Activated T-helper 17 cell treated with anti-CD3 and anti-CD28 coated beads, Interleukin-2, amount 50 U/mL, for 72 hours (primary cell): ENCODE measurements at regions not wholly inside any gene's neighbourhood (a gene's known extent, or its start where the extent isn't known, plus 50 kb on each side); places are given as distances from the start of the nearest gene placed in this dataset.

ENCODE experiments used
- ATAC-seq: fragments of 150-1000 bp; cut with Tn5 transposase; replicated peaks from 2 replicates; pipeline ENCODE4 v1.10.0; 2021; ENCODE audit warnings: mild to moderate bottlenecking, moderate library complexity
- H3K27ac Mint-ChIP-seq: one replicate; pipeline ENCODE4 v1.8.0; 2022; ENCODE audit warnings: mixed read lengths
- H3K27me3 Mint-ChIP-seq: one replicate; pipeline ENCODE4 v1.8.0; 2022; ENCODE audit warnings: mixed read lengths
- H3K36me3 Mint-ChIP-seq: one replicate; pipeline ENCODE4 v1.8.0; 2022; ENCODE audit warnings: low read depth, mild to moderate bottlenecking, mixed read lengths
- H3K4me1 Mint-ChIP-seq: one replicate; pipeline ENCODE4 v1.8.0; 2022; ENCODE audit warnings: mixed read lengths
- H3K4me3 Mint-ChIP-seq: one replicate; pipeline ENCODE4 v1.8.0; 2022; ENCODE audit warnings: mild to moderate bottlenecking, mixed read lengths
- H3K9me3 Mint-ChIP-seq: one replicate; pipeline ENCODE4 v1.8.0; 2022; ENCODE audit warnings: mixed read lengths

DNA sequence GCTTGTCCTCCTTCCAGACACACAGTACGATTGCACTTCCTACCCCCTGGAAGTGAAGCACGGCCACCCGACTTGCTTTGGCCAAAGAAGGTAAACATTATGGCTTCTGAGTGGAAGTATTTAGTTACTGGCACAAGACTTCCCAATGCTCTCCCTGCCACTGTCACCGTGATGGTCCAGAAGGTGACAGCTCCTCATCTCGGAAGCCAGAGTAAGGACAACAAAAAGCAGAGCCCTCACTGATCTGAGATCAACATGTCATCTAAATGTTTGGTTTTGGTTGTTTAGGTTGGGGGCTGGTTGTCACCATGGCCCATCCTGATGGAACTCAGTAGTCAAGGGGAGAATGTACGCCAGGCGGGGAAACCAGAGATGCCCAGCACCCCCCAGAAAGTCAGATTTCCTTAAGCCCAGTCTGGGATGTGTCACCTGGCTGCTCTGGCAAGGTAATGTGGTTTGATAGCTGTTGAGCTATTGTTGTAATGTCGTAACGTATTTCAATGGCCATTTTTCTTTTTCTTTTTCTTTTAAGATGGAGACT is 170.1 kb upstream of the ZNF536 start:
- Mint-ChIP-seq H3K4me3 (no peak overlapping the region), H3K36me3 (no peaks in the 10 kb centered on the region), H3K27ac (no peak overlapping the region), H3K4me1 (no peaks in the 10 kb centered on the region), H3K9me3 (peaks cover 4% of the 10 kb centered on the region), H3K27me3 (peaks cover 9% of the 10 kb centered on the region)
- no peak for ATAC-seq

DNA sequence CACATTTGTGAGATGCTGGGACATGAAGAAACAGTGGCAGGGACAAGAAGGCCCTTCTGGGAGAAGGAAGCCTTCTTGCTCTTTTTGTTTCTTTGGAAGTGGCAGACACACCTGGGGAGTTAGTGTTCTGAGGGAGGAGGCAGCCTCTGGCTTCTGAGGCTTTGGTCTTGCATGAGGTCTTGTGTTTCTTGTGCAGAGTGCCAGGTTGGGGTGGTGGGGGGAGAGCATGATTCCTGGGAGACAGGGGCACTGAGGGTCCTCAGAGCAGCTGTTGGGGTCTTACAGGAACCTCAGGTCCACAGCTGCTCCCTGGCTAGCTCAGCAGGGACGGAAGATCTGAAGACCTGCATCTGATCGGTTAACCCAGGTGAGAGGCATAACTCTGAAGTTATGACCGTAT is 167.5 kb upstream of the ZNF536 start:
- no peaks in the 10 kb centered on the region for H3K9me3 Mint-ChIP-seq
- H3K4me3 Mint-ChIP-seq, result no peak overlapping the region
- H3K4me1 Mint-ChIP-seq, result no peaks in the 10 kb centered on the region
- H3K36me3 Mint-ChIP-seq, result no peaks in the 10 kb centered on the region
- H3K27ac Mint-ChIP-seq, result no peak overlapping the region
- H3K27me3 Mint-ChIP-seq, result peaks cover 11% of the 10 kb centered on the region
- no peak for ATAC-seq

DNA sequence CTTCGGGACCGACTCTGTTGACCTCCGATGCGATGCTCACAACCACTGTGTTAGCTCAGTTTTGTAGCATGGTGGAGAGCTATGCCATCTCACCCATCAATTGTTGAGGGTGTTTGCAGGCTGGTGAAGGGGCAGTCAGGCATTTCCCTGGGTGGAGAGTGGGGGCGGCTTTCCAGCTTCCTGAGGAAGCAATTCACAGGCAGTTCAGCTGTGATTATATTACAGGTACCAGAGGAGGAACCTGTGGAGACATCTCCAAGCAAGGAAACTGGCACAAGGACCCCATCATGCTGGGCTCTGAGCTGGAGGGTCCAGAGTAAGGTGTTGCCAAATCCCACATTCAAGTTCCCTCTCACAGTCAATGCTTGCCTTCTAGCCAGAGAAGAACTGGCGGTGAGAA is 166.0 kb upstream of the ZNF536 start:
- Mint-ChIP-seq H3K36me3 (no peaks in the 10 kb centered on the region), H3K27me3 (peaks cover 12% of the 10 kb centered on the region), H3K4me1 (no peaks in the 10 kb centered on the region), H3K4me3 (no peak overlapping the region), H3K9me3 (no peaks in the 10 kb centered on the region), H3K27ac (no peak overlapping the region)
- no peak for ATAC-seq

DNA sequence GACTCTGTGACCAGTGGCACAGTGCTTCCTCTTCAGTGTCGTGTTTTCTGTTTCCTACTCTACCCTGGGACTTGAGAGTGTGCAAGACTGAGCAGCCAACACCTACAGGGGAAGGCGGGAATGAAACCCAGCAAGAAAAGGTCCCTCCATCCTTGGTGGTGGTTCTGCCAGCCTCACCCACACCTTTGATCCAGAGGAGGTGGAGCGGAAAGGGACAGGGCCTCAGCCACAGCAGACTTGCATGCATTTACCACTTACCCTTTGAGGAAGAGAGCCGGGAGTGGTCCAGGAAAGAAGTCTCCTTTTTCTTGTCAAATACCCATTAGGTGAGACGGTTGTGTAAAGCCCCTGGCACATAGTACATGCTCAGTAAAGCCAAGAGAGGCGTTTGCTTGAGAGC is 164.8 kb upstream of the ZNF536 start:
- no peak overlapping the region for H3K27ac Mint-ChIP-seq

GRCh38 chr19:30208436-30209060 is 163.6 kb upstream of the ZNF536 start:
- Mint-ChIP-seq H3K9me3 (no peaks in the 10 kb centered on the region), H3K36me3 (no peaks in the 10 kb centered on the region), H3K27ac (no peak overlapping the region), H3K4me3 (no peak overlapping the region), H3K4me1 (no peaks in the 10 kb centered on the region), H3K27me3 (peaks cover 17% of the 10 kb centered on the region)
- ATAC-seq, result no peak

More for the DNA sequence above, 164.8 kb upstream of the ZNF536 start:
- Mint-ChIP-seq H3K27me3 (peaks cover 12% of the 10 kb centered on the region), H3K36me3 (no peaks in the 10 kb centered on the region), H3K4me3 (no peak overlapping the region), H3K9me3 (no peaks in the 10 kb centered on the region), H3K4me1 (no peaks in the 10 kb centered on the region)
- no peak for ATAC-seq

DNA sequence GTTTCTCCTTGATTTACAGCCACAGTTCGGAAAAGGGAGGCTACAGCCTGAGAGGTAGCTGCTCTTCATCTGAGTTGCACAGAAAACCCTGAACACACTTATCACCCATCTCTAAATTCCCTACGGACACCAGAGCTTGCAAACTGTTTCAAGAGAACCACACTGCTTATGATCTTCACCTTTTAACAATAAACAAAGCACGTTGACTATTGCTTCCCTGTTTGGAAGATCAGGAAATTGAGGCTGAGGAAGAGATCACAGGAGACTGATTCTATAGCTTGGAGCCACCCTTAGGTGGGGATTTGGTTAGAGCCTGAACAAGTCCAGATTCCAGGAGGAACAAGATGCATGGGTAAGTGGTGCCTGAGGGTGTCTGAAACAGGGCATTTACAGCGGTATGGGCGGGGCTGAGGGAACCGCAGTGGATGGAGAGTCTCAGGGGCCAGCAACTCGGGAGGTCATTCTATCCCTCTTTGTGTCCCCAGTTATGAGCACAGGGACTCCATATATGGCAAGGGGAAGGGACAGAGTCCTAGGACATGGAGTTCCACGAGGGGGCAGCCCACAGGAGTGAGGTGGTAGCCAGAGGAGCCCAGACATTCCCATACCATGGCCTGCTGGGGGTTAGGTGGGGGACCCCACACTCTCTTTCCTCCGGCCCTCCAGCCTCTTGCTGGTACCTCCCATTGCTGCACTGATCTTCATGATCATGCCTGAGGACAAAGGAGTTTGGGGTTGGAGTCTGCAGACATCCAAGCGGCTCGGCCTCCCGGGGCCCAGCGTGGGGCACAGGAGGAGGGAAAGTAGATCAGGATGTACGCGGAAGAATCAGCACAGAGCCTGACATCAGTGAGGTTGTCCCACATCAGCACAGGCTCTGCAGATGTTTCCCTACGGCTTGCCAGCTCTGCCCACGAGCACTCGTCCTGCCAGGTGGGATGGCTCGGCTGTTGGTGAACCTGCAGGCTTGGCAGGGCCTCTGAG is 162.3 kb upstream of the ZNF536 start:
- no peaks in the 10 kb centered on the region for H3K4me1 Mint-ChIP-seq
- no peaks in the 10 kb centered on the region for H3K36me3 Mint-ChIP-seq
- peaks cover 20% of the 10 kb centered on the region for H3K27me3 Mint-ChIP-seq
- H3K9me3 Mint-ChIP-seq, result no peaks in the 10 kb centered on the region
- H3K27ac Mint-ChIP-seq, result no peak overlapping the region
- ATAC-seq, result no peak
- H3K4me3 Mint-ChIP-seq, result no peak overlapping the region

- Mint-ChIP-seq H3K4me3 (no peak overlapping the region), H3K27ac (no peak overlapping the region), H3K9me3 (no peaks in the 10 kb centered on the region), H3K36me3 (no peaks in the 10 kb centered on the region), H3K4me1 (no peaks in the 10 kb centered on the region), H3K27me3 (peaks cover 20% of the 10 kb centered on the region)
- no peak for ATAC-seq
Measured at GRCh38 chr19:30212574-30212973, 159.6 kb upstream of the ZNF536 start.

GRCh38 chr19:30214651-30215051 is 157.5 kb upstream of the ZNF536 start:
- no peaks in the 10 kb centered on the region for H3K36me3 Mint-ChIP-seq
- ATAC-seq, result peak; percentile 71
- H3K4me1 Mint-ChIP-seq, result no peaks in the 10 kb centered on the region
- no peak overlapping the region for H3K4me3 Mint-ChIP-seq
- H3K27me3 Mint-ChIP-seq, result peaks cover 25% of the 10 kb centered on the region
- no peaks in the 10 kb centered on the region for H3K9me3 Mint-ChIP-seq
- H3K27ac Mint-ChIP-seq, result no peak overlapping the region

GRCh38 chr19:30215248-30215647 is 156.9 kb upstream of the ZNF536 start:
- H3K9me3 Mint-ChIP-seq, result no peaks in the 10 kb centered on the region
- no peaks in the 10 kb centered on the region for H3K4me1 Mint-ChIP-seq
- H3K4me3 Mint-ChIP-seq, result no peak overlapping the region
- no peaks in the 10 kb centered on the region for H3K36me3 Mint-ChIP-seq
- ATAC-seq, result no peak
- H3K27me3 Mint-ChIP-seq, result peaks cover 23% of the 10 kb centered on the region
- H3K27ac Mint-ChIP-seq, result no peak overlapping the region

- H3K27ac Mint-ChIP-seq, result no peak overlapping the region
- H3K36me3 Mint-ChIP-seq, result no peaks in the 10 kb centered on the region
- peaks cover 30% of the 10 kb centered on the region for H3K27me3 Mint-ChIP-seq
- H3K4me3 Mint-ChIP-seq, result no peak overlapping the region
- no peaks in the 10 kb centered on the region for H3K9me3 Mint-ChIP-seq
- H3K4me1 Mint-ChIP-seq, result no peaks in the 10 kb centered on the region
- ATAC-seq, result no peak
Measured at GRCh38 chr19:30216453-30216852, 155.7 kb upstream of the ZNF536 start.

- no peak for ATAC-seq
- peaks cover 34% of the 10 kb centered on the region for H3K27me3 Mint-ChIP-seq
- H3K9me3 Mint-ChIP-seq, result no peaks in the 10 kb centered on the region
- no peaks in the 10 kb centered on the region for H3K4me1 Mint-ChIP-seq
- H3K36me3 Mint-ChIP-seq, result no peaks in the 10 kb centered on the region
- H3K27ac Mint-ChIP-seq, result no peak overlapping the region
- H3K4me3 Mint-ChIP-seq, result no peak overlapping the region
Measured at GRCh38 chr19:30217461-30217860, 154.7 kb upstream of the ZNF536 start.

- peaks cover 4% of the 10 kb centered on the region for H3K4me1 Mint-ChIP-seq
- H3K36me3 Mint-ChIP-seq, result peaks cover 4% of the 10 kb centered on the region
- H3K9me3 Mint-ChIP-seq, result no peaks in the 10 kb centered on the region
- no peak overlapping the region for H3K27ac Mint-ChIP-seq
- H3K27me3 Mint-ChIP-seq, result peaks cover 45% of the 10 kb centered on the region
- H3K4me3 Mint-ChIP-seq, result no peak overlapping the region
- ATAC-seq, result no peak
Measured at GRCh38 chr19:30219702-30220101, 152.5 kb upstream of the ZNF536 start.

GRCh38 chr19:30221176-30221575 is 151.0 kb upstream of the ZNF536 start:
- H3K36me3 Mint-ChIP-seq, result peaks cover 10% of the 10 kb centered on the region
- H3K27ac Mint-ChIP-seq, result no peak overlapping the region

DNA sequence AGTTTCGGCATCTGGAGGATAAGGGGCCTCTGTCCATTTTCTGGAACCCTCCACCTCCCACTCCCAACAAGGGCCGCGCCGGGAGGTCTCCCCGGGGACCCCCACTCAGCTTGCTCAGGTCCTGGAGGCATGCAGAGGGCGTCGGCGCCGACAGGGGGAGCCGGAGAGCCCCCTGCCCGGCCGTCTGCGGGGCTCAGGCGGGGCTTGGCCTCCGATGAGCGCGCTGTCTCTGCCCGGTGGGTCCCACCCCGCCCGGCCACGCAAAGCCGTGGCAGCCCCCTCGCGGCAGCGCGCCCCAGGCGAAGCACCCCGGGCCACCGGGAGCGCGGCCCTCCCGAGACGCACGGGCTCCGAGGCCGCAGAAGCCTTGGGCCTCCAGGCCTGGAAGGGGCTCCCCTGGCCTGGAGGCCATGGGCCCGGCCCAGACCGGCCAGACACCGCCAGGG is 149.7 kb upstream of the ZNF536 start:
- peaks cover 16% of the 10 kb centered on the region for H3K36me3 Mint-ChIP-seq
- H3K4me1 Mint-ChIP-seq, result peaks cover 17% of the 10 kb centered on the region
- no peak overlapping the region for H3K27ac Mint-ChIP-seq
- no peak overlapping the region for H3K4me3 Mint-ChIP-seq
- H3K9me3 Mint-ChIP-seq, result no peaks in the 10 kb centered on the region
- H3K27me3 Mint-ChIP-seq, result peaks cover 55% of the 10 kb centered on the region
- ATAC-seq, result no peak

More at GRCh38 chr19:30221176-30221575, 151.0 kb upstream of the ZNF536 start:
- no peak for ATAC-seq
- peaks cover 10% of the 10 kb centered on the region for H3K4me1 Mint-ChIP-seq
- H3K27me3 Mint-ChIP-seq, result peaks cover 50% of the 10 kb centered on the region
- H3K9me3 Mint-ChIP-seq, result no peaks in the 10 kb centered on the region
- H3K4me3 Mint-ChIP-seq, result no peak overlapping the region
